Breast epithelium (tissue), 3 donors: ENCODE measurements at regions not wholly inside any gene's neighbourhood (a gene's known extent, or its start where the extent isn't known, plus 50 kb on each side); places are given as distances from the start of the nearest gene placed in this dataset.
"Not testable (repeated sequence)": the region's sequence is repeated elsewhere in the genome, so short reads cannot be mapped to it uniquely, and the experiment has no call there.

ENCODE experiments used
- POLR2A ChIP-seq: fragments of 450-650 bp; IDR thresholded peaks from one replicate; pipeline ENCODE4 v1.6.1; 2016; ENCODE audit warnings: antibody characterized with exemption, mild to moderate bottlenecking, moderate library complexity
- POLR2AphosphoS5 ChIP-seq, 3 donors: sonication (generic); formaldehyde crosslinking; IDR thresholded peaks; one replicate each; pipeline ENCODE4 v1.6.1; 2017; ENCODE audit warnings: antibody characterized with exemption in 3 of 3
- TF ChIP-seq, protein P1 (sequence below), 3 donors: fragments of 450-650 bp; IDR thresholded peaks; one replicate each; pipeline ENCODE4 v1.5.1; 2016 to 2017; ENCODE audit warnings: antibody characterized with exemption in 3 of 3, mild to moderate bottlenecking in 3 of 3, moderate library complexity in 3 of 3

DNA sequence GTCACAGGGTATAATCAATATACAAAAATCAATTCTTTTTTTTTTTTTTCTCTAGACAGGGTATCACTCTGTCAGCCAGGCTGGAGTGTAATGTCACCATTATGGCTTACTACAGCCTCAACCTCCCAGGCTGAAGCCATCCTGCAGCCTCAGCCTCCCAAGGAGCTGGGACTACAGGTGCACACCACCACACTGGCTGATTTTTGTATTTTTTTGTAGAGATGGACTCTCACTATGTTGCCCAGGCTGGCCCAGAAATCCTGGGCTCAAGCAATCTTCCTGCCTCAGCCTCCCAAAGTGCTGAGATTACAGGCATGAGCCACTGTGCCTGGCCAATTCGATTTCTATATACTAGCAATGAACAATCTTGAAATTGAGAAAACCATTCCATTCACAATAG, 263.2 kb downstream of the GOLGA6L6 start:
- TF ChIP-seq, protein P1, sequence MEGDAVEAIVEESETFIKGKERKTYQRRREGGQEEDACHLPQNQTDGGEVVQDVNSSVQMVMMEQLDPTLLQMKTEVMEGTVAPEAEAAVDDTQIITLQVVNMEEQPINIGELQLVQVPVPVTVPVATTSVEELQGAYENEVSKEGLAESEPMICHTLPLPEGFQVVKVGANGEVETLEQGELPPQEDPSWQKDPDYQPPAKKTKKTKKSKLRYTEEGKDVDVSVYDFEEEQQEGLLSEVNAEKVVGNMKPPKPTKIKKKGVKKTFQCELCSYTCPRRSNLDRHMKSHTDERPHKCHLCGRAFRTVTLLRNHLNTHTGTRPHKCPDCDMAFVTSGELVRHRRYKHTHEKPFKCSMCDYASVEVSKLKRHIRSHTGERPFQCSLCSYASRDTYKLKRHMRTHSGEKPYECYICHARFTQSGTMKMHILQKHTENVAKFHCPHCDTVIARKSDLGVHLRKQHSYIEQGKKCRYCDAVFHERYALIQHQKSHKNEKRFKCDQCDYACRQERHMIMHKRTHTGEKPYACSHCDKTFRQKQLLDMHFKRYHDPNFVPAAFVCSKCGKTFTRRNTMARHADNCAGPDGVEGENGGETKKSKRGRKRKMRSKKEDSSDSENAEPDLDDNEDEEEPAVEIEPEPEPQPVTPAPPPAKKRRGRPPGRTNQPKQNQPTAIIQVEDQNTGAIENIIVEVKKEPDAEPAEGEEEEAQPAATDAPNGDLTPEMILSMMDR (IDR thresholded peaks at IDR 0.05): not testable (repeated sequence)
- TF ChIP-seq POLR2AphosphoS5 (IDR thresholded peaks at IDR 0.05); POLR2A: not testable (repeated sequence)
